Endothelial cell (in vitro differentiated cells): ENCODE measurements at regions not wholly inside any gene's neighbourhood (a gene's known extent, or its start where the extent isn't known, plus 50 kb on each side); places are given as distances from the start of the nearest gene placed in this dataset.

Source experiments
- DNase-seq: peaks from one replicate; pipeline ENCODE4 v3.0.0; 2021; ENCODE audit warnings: low spot score
- H3K27ac Mint-ChIP-seq: one replicate; pipeline ENCODE4 v1.8.0; 2021; ENCODE audit warnings: mixed read lengths, inconsistent platforms; ENCODE audit not compliant: unreplicated experiment
- H3K27me3 Mint-ChIP-seq: one replicate; pipeline ENCODE4 v1.8.0; 2021; ENCODE audit warnings: mild to moderate bottlenecking, moderate library complexity, mixed read lengths, inconsistent platforms; ENCODE audit not compliant: unreplicated experiment
- H3K36me3 Mint-ChIP-seq: one replicate; pipeline ENCODE4 v1.8.0; 2021; ENCODE audit warnings: mild to moderate bottlenecking, low read depth, mixed read lengths, inconsistent platforms; ENCODE audit not compliant: unreplicated experiment
- H3K4me1 Mint-ChIP-seq: one replicate; pipeline ENCODE4 v1.8.0; 2021; ENCODE audit warnings: mild to moderate bottlenecking, mixed read lengths, inconsistent platforms; ENCODE audit not compliant: unreplicated experiment
- H3K4me3 Mint-ChIP-seq: one replicate; pipeline ENCODE4 v1.8.0; 2021; ENCODE audit warnings: mild to moderate bottlenecking, mixed read lengths, inconsistent platforms; ENCODE audit not compliant: unreplicated experiment
- H3K9me3 Mint-ChIP-seq: one replicate; pipeline ENCODE4 v1.8.0; 2021; ENCODE audit warnings: mixed read lengths, inconsistent platforms; ENCODE audit not compliant: unreplicated experiment
- CTCF ChIP-seq: fragments of 200-600 bp; sonication (generic); IDR thresholded peaks from one replicate; pipeline ENCODE4 v1.5.0; 2021; ENCODE audit warnings: antibody characterized with exemption; ENCODE audit not compliant: unreplicated experiment

DNA sequence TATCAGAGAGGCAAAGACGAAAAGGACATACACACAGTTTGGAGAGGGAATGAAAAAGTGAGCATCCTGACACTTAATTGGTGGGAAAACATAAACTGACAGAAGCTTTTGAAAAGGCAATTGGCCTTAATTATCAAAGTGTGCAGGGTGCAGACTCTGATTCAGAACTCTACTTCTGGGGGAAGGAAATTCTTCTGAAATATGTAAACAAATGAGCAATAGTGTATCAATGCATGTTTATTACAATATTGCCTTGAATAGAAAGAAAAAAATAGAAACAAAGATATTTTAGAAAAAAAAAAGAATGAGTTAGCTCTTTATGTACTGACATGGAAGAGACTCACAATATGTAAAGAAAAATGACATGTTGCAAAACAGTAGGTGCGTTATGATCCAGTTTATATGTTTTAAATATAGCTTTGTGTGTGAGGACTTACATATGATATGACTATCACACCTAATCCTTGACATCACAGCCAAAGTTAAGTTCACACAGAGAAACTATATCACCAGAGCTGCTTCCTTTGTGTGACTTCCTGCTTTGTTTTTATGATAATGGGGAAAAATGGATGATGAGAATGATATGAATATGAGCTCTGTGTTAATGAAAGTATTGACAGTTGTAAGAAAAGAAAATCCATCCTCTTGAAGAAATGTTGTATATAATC, 182.4 kb downstream of the KCTD12 start:
- H3K27me3 Mint-ChIP-seq, result no peaks in the 10 kb centered on the region
- TF ChIP-seq CTCF, result no peak
- no peaks in the 10 kb centered on the region for H3K36me3 Mint-ChIP-seq

DNA sequence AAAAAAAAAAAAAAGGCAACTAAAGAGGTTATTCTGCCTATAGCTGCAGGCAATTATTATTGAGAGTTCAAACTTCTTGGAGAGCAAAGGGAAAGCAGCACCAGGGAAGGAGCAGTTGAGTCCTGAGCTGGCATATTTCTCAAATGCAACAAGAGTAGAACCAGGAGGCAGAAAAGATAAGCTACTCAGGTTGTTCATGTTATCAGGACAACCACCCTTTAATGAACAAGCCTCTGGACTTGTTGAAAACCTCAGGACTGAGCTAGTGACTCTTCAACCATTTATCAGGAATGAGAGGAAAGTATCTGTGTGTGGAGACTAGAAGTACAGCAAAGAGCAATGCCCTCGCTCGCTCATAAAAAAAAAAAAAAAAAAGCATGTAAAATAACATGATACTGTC, 183.0 kb downstream of the KCTD12 start:
- Mint-ChIP-seq H3K27ac (no peak overlapping the region), H3K36me3 (no peaks in the 10 kb centered on the region), H3K9me3 (no peaks in the 10 kb centered on the region), H3K4me1 (no peaks in the 10 kb centered on the region), H3K4me3 (no peak overlapping the region), H3K27me3 (no peaks in the 10 kb centered on the region)
- DNase-seq, result no peak
- TF ChIP-seq CTCF, result no peak

More for the DNA sequence above, 182.4 kb downstream of the KCTD12 start:
- no peaks in the 10 kb centered on the region for H3K4me1 Mint-ChIP-seq
- no peak for DNase-seq
- H3K27ac Mint-ChIP-seq, result no peak overlapping the region
- no peaks in the 10 kb centered on the region for H3K9me3 Mint-ChIP-seq
- no peak overlapping the region for H3K4me3 Mint-ChIP-seq

DNA sequence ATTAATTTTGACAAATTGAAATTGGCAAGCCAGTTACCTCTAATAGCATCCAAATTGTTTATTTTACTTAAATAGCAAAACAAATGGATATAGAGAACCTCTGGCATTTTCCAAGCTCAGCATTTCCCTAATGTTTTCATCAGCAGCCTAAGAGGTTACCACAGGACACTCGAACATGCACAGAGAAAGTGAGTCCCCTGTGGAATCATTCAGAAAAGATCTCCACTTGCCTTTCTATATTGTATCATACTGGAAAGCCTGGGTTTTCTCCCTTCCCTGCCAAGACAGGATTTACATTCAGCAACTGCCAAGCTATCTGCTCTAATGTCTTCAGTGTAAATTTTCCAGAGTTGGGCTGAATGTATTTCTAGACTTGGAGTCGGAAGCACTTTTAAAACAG, 188.9 kb downstream of the KCTD12 start:
- Mint-ChIP-seq H3K4me3 (no peak overlapping the region), H3K36me3 (no peaks in the 10 kb centered on the region)

DNA sequence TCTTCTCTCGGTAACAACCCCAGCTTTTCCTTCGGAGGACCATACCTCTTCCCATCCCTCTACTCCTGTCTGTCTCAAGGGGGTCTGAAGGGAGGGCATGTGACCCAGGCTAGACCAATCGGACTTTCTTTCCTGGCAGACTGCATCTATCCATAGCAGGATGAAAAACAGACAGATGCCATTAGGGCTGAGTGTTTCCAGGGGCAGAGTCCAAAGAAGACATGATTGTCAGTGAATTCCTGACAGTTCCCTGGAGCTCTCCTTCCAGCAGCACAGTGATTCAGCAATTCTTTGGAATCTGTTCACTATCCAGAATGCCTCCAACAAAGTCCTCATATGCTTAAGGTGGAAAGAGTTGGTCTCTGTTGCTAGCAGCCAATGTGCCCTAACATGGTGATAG, 189.8 kb downstream of the KCTD12 start:
- H3K9me3 Mint-ChIP-seq, result no peaks in the 10 kb centered on the region
- no peak for DNase-seq
- no peaks in the 10 kb centered on the region for H3K27me3 Mint-ChIP-seq
- H3K27ac Mint-ChIP-seq, result no peak overlapping the region
- H3K4me3 Mint-ChIP-seq, result no peak overlapping the region
- H3K4me1 Mint-ChIP-seq, result no peaks in the 10 kb centered on the region
- H3K36me3 Mint-ChIP-seq, result no peaks in the 10 kb centered on the region
- no peak for TF ChIP-seq CTCF

More for the DNA sequence above, 188.9 kb downstream of the KCTD12 start:
- H3K4me1 Mint-ChIP-seq, result no peaks in the 10 kb centered on the region
- H3K9me3 Mint-ChIP-seq, result no peaks in the 10 kb centered on the region
- no peak overlapping the region for H3K27ac Mint-ChIP-seq
- no peak for TF ChIP-seq CTCF
- DNase-seq, result no peak
- H3K27me3 Mint-ChIP-seq, result no peaks in the 10 kb centered on the region

GRCh38 chr13:76693086-76693485, 193.1 kb downstream of the KCTD12 start:
- Mint-ChIP-seq H3K27me3 (no peaks in the 10 kb centered on the region), H3K36me3 (no peaks in the 10 kb centered on the region), H3K4me3 (no peak overlapping the region), H3K4me1 (no peaks in the 10 kb centered on the region), H3K9me3 (no peaks in the 10 kb centered on the region), H3K27ac (no peak overlapping the region)
- no peak for DNase-seq
- TF ChIP-seq CTCF, result no peak
